ENCODE measurements at regions not wholly inside any gene's neighbourhood (a gene's known extent, or its start where the extent isn't known, plus 50 kb on each side); places are given as distances from the start of the nearest gene placed in this dataset.
A peak's percentile ranks its signal among the peaks of the same experiment; 100 is the strongest.

GRCh38 chr14:61893371-61893940 lies 131.2 kb downstream of the SNAPC1 start:
- no peak for DNase-seq (ENCODE audit: low spot score)

- DNase-seq (ENCODE audit: low spot score), result peak; percentile 32
Measured at GRCh38 chr14:61894452-61895077, 132.3 kb downstream of the SNAPC1 start.

GRCh38 chr14:61897300-61897699 lies 135.1 kb downstream of the SNAPC1 start:
- DNase-seq (ENCODE audit: low spot score), result no peak

GRCh38 chr14:61898568-61898967 lies 136.3 kb downstream of the SNAPC1 start:
- no peak for DNase-seq (ENCODE audit: low spot score)

GRCh38 chr14:61899497-61899896 lies 137.3 kb downstream of the SNAPC1 start:
- no peak for DNase-seq (ENCODE audit: low spot score)

- DNase-seq (ENCODE audit: low spot score), result no peak
Measured at GRCh38 chr14:61904946-61905345, 142.7 kb downstream of the SNAPC1 start.

- peak; percentile 3 for DNase-seq (ENCODE audit: low spot score)
Measured at GRCh38 chr14:61911574-61911973, 149.4 kb downstream of the SNAPC1 start.

GRCh38 chr14:61918998-61919397 lies 156.8 kb downstream of the SNAPC1 start:
- DNase-seq (ENCODE audit: low spot score), result no peak

- no peak for DNase-seq (ENCODE audit: low spot score)
Measured at GRCh38 chr14:61923348-61923747, 161.1 kb downstream of the SNAPC1 start.

GRCh38 chr14:61925043-61925442 lies 162.8 kb downstream of the SNAPC1 start:
- DNase-seq (ENCODE audit: low spot score), result no peak

GRCh38 chr14:61925732-61926435 lies 163.7 kb downstream of the SNAPC1 start:
- DNase-seq (ENCODE audit: low spot score), result no peak

GRCh38 chr14:61927060-61927459 lies 164.8 kb downstream of the SNAPC1 start:
- no peak for DNase-seq (ENCODE audit: low spot score)

- DNase-seq (ENCODE audit: low spot score), result no peak
Measured at GRCh38 chr14:61927520-61927919, 165.3 kb downstream of the SNAPC1 start.

GRCh38 chr14:61928300-61928699 lies 166.1 kb downstream of the SNAPC1 start:
- DNase-seq (ENCODE audit: low spot score), result no peak

GRCh38 chr14:61928701-61929100 lies 166.5 kb downstream of the SNAPC1 start:
- DNase-seq (ENCODE audit: low spot score), result no peak

- no peak for DNase-seq (ENCODE audit: low spot score)
Measured at GRCh38 chr14:61929651-61930050, 167.4 kb downstream of the SNAPC1 start.

GRCh38 chr14:61930101-61930857 lies 168.1 kb downstream of the SNAPC1 start:
- DNase-seq (ENCODE audit: low spot score), result no peak

- no peak for DNase-seq (ENCODE audit: low spot score)
Measured at GRCh38 chr14:61932974-61933373, 170.8 kb downstream of the SNAPC1 start.

GRCh38 chr14:61934385-61934784 lies 172.2 kb downstream of the SNAPC1 start:
- DNase-seq (ENCODE audit: low spot score), result no peak

- DNase-seq (ENCODE audit: low spot score), result no peak
Measured at GRCh38 chr14:61939776-61940175, 177.6 kb downstream of the SNAPC1 start.

GRCh38 chr14:61940666-61941420 lies 178.6 kb downstream of the SNAPC1 start:
- DNase-seq (ENCODE audit: low spot score), result no peak
